Mononuclear cell (primary cell): ENCODE measurements at regions not wholly inside any gene's neighbourhood (a gene's known extent, or its start where the extent isn't known, plus 50 kb on each side); places are given as distances from the start of the nearest gene placed in this dataset.
"Not testable (repeated sequence)": the region's sequence is repeated elsewhere in the genome, so short reads cannot be mapped to it uniquely, and the experiment has no call there.

Source experiments
- H3K27me3 ChIP-seq: 2 replicates; pipeline ENCODE4 v1.6.0; 2011; ENCODE audit warnings: low read length, control low read depth; ENCODE audit not compliant: insufficient read depth
- H3K4me1 ChIP-seq: 2 replicates; pipeline ENCODE4 v1.5.1; 2011; ENCODE audit warnings: mild to moderate bottlenecking, low read length, control low read depth; ENCODE audit not compliant: insufficient read depth
- H3K4me3 ChIP-seq: 2 replicates; pipeline ENCODE4 v1.5.1; 2011; ENCODE audit warnings: mild to moderate bottlenecking, low read length, moderate library complexity
- H3K9me3 ChIP-seq: 2 replicates; pipeline ENCODE4 v1.5.1; 2011; ENCODE audit warnings: low read depth, mild to moderate bottlenecking, control low read depth, low read length

DNA sequence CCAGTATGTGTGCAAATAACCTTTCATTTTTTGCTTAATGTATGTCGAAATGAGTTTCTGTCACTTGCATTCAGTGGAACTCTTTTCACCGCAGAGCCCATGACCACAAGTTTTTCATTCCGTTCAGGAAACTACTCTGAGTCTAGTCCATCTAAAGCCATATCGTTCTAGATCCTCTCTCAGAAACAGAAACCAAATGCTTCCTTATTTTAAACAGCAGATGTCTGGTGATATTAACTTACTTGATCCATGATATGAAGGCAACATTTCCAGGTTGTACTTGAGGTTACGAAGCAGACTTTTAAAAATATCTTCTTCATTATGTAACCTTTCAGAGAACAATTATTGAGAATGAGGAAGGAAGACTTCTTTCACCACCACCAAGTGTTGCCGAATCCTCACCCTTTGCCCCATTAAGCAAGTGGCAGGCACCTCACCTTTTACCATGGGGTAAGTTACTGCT is 72.4 kb upstream of the GNAQ start:
- peaks cover 55% of the 10 kb centered on the region for H3K4me1 ChIP-seq
- no peaks in the 10 kb centered on the region for H3K27me3 ChIP-seq
- no peak overlapping the region for H3K4me3 ChIP-seq
- H3K9me3 ChIP-seq: no peaks in the 10 kb centered on the region

DNA sequence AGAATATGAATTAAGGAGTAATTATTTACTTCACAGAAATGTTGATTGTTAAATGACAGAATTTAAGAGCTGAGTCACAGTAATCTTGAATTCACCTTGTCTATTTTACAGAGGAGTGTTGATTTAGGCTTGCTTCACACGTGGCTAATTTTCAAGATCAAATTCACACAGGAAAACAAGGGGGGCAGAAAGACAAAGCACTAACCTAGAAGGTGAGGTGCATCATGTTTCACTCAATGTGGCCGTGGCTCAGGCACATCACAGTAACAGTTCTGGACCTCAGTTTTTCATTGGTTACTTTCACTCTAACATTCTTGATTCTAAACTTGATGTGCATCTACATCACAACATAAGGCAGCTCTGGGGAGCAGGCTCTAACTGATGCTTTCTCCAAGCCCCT is 69.6 kb upstream of the GNAQ start:
- H3K9me3 ChIP-seq: no peaks in the 10 kb centered on the region
- no peak overlapping the region for H3K4me3 ChIP-seq
- H3K27me3 ChIP-seq: no peaks in the 10 kb centered on the region
- peaks cover 54% of the 10 kb centered on the region for H3K4me1 ChIP-seq

DNA sequence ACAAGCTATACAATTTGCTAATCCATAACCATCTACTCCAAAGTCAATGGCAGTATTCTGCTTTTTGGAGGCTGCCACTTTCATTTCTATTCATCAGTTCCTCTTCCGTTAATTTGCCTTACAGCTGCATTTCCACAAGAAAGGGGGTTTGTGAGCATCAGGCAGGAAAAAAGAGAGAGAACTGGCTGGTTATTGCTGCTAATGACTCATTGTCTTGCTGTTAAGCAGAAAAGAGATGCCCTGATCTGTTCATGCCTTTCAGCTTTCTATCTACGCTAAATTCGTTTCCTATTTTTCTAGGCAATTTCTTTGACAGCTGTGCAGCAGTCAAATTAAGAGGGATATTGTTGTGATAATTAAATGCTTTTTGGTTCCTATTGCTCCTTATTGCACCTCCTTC is 65.9 kb upstream of the GNAQ start:
- Histone ChIP-seq H3K4me1 (peaks cover 20% of the 10 kb centered on the region), H3K27me3 (no peaks in the 10 kb centered on the region), H3K9me3 (no peaks in the 10 kb centered on the region), H3K4me3 (no peak overlapping the region)

DNA sequence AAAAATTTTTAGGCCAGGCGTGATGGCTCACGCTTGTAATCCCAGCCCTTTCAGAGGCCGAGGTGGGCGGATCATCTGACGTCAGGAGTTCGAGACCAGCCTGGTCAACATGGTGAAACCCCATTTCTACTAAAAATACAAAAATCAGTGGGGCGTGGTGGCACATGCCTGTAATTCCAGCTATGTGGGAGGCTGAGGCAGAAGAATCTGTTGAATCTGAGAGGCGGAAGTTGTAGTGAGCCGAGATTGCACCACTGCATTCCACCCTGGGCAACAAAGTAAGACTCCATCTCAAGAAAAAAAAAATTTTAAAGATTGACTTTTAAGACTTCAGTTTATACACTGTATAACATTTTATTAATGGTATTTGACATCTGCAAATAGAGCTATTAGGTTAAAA is 60.1 kb upstream of the GNAQ start:
- peaks cover 2% of the 10 kb centered on the region for H3K4me1 ChIP-seq
- H3K4me3 ChIP-seq: no peak overlapping the region

GRCh38 chr9:78089111-78089510 is 57.5 kb upstream of the GNAQ start:
- Histone ChIP-seq H3K9me3 (no peaks in the 10 kb centered on the region), H3K27me3 (no peaks in the 10 kb centered on the region), H3K4me1 (no peaks in the 10 kb centered on the region), H3K4me3 (no peak overlapping the region)

More for the DNA sequence above, 60.1 kb upstream of the GNAQ start:
- no peaks in the 10 kb centered on the region for H3K9me3 ChIP-seq
- H3K27me3 ChIP-seq: no peaks in the 10 kb centered on the region

- H3K9me3 ChIP-seq, H3K27me3 ChIP-seq, H3K4me1 ChIP-seq, H3K4me3 ChIP-seq: not testable (repeated sequence)
Observed at GRCh38 chr9:78088190-78088589, 56.6 kb upstream of the GNAQ start.
